ENCODE measurements at regions not wholly inside any gene's neighbourhood (a gene's known extent, or its start where the extent isn't known, plus 50 kb on each side); places are given as distances from the start of the nearest gene placed in this dataset.

DNA sequence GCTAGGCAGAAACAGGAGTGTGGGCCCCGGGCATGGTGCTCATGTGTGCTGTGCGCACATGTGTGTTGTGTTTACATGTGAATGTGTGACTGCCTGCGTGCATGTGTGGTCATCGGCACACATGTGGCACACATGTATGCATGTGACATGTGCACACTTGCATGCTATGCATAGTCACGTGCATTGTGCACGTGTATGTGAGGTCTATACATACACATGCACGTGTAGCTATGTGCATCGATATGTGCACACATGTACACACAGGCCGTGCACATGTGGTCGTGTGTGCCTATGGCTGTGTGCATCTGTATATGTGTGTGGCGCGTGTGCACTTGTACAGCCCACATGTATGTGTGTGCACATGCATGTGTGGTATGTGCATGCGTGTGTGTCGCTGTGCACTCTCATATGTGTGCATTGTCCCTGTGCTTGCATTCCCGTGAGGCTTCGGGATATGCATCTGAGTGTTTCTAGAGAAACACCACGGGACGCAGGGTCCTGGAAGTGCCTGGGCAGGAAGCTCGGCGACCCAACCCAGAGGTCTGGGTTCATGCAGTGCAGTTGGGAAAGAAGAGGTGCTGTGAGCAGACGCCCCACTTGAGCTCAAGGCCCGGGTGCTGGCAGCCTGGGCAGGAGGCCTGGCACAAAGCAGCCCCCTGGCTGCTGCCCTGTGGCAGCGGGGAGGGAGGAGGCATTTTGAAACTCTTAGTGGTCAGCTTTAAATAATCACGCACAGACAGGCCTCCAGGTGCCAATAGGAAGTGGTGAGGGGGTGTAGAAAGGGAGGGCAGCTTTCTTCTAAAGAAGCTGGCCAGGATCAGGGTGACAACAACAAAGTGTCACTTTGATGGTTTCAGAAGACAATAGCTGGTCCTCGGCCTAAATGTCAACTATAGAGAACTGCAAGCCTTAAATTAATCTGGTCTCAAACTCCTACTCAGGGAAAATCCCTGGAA, 410.0 kb upstream of the MGMT start:
- TF ChIP-seq, protein P1, sequence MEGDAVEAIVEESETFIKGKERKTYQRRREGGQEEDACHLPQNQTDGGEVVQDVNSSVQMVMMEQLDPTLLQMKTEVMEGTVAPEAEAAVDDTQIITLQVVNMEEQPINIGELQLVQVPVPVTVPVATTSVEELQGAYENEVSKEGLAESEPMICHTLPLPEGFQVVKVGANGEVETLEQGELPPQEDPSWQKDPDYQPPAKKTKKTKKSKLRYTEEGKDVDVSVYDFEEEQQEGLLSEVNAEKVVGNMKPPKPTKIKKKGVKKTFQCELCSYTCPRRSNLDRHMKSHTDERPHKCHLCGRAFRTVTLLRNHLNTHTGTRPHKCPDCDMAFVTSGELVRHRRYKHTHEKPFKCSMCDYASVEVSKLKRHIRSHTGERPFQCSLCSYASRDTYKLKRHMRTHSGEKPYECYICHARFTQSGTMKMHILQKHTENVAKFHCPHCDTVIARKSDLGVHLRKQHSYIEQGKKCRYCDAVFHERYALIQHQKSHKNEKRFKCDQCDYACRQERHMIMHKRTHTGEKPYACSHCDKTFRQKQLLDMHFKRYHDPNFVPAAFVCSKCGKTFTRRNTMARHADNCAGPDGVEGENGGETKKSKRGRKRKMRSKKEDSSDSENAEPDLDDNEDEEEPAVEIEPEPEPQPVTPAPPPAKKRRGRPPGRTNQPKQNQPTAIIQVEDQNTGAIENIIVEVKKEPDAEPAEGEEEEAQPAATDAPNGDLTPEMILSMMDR (conservative IDR thresholded peaks at IDR 0.05; ENCODE audit: low read depth, low read length): no peak
- no peak for TF ChIP-seq EZH2phosphoT487 (IDR thresholded peaks at IDR 0.05; ENCODE audit: borderline replicate concordance, low read length)

Data from PC-3 (cell line).